ENCODE measurements at regions not wholly inside any gene's neighbourhood (a gene's known extent, or its start where the extent isn't known, plus 50 kb on each side); places are given as distances from the start of the nearest gene placed in this dataset.

DNA sequence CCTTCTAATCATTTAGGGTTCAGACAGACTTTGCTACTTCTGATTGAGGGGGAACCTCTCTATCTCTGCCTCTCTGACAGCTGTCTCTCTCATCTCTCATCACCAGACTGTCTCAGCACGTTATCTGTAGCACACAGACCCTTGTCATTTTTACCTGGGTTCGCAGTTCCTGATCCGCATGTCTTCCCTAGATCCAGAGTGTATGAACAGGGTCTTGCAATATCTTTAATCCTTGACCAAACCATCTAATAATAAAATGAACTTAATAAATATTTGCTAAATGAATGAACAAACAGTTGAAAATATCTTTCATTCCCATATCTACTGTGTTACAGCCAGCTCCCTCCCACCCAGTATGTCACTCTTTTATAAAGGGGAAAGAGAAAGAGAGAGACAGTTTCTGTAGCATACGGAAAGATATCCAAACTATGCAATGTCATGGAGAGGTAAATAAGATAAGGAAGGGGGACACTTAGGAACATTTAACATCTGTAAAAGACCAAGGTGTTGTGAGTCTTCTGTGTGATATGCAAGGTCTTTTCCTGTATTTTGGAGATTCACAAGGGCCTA is 507.6 kb downstream of the SUCLG1 start:
- H3K27ac ChIP-seq = no peak overlapping the region
- no peak for TF ChIP-seq ZFX (IDR thresholded peaks at IDR 0.05; ENCODE audit: borderline replicate concordance)
- TF ChIP-seq, protein P1, sequence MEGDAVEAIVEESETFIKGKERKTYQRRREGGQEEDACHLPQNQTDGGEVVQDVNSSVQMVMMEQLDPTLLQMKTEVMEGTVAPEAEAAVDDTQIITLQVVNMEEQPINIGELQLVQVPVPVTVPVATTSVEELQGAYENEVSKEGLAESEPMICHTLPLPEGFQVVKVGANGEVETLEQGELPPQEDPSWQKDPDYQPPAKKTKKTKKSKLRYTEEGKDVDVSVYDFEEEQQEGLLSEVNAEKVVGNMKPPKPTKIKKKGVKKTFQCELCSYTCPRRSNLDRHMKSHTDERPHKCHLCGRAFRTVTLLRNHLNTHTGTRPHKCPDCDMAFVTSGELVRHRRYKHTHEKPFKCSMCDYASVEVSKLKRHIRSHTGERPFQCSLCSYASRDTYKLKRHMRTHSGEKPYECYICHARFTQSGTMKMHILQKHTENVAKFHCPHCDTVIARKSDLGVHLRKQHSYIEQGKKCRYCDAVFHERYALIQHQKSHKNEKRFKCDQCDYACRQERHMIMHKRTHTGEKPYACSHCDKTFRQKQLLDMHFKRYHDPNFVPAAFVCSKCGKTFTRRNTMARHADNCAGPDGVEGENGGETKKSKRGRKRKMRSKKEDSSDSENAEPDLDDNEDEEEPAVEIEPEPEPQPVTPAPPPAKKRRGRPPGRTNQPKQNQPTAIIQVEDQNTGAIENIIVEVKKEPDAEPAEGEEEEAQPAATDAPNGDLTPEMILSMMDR (IDR thresholded peaks at IDR 0.05) = no peak

DNA sequence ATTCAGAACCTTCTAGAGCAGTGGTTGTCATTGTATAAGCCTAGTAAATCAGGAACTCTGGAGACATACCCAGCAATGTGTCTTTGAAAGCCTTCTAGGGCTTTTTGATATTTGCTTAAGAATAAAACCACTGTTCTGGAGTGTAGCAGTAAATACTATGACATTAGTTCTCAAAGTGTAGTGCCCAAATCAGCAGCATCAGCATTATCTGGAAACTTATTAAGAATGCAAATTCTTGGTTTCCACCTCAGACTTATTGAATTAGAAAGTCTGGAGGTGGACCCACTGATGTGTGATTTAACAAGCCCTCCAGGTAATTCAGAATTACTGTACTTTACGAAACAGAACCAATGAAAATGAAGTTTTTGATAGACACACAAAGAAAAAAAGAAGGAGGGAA is 509.7 kb downstream of the SUCLG1 start:
- H3K27ac ChIP-seq = no peak overlapping the region
- TF ChIP-seq ZFX (IDR thresholded peaks at IDR 0.05; ENCODE audit: borderline replicate concordance) = no peak
- TF ChIP-seq, protein P1 (IDR thresholded peaks at IDR 0.05) = no peak

DNA sequence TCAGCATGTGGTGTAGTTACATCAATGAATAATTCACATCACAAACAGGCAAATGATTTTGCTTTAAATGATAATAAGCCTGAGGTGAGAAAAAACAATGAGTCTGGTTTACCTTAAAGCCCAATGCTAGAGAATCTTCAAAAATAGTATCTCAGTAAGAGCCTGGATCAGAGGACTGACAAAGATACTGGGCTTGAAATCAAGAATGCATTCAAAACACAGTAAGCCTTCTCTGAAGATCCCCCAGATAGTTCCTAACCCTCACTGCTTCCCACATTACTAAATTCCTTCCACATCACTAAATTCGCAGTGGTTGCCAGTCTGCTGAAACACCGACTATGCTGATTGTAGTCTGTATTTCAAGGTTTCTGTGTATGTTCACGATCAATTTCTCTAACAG is 514.9 kb downstream of the SUCLG1 start:
- TF ChIP-seq, protein P1 (IDR thresholded peaks at IDR 0.05) = no peak
- no peak for TF ChIP-seq ZFX (IDR thresholded peaks at IDR 0.05; ENCODE audit: borderline replicate concordance)
- no peak overlapping the region for H3K27ac ChIP-seq

DNA sequence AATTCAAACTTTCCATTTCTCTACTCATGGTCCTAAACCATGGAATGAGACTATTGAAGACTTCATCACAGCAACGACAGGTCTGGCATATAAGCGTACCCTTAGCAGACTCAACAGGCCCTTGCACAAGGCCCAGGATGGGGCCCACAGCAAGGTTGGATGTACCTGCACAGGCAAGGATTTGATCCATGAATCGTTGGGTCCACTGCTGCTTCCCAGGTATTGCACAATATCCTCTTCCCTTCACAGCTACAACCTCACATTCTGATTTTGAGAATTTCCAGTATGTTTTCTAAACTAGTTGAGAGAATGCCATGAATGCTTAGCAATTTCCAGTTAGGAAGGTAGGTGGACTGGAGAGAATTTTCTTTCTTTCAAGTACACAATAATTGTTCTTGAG is 515.8 kb downstream of the SUCLG1 start:
- TF ChIP-seq ZFX (IDR thresholded peaks at IDR 0.05; ENCODE audit: borderline replicate concordance) = no peak
- TF ChIP-seq, protein P1 (IDR thresholded peaks at IDR 0.05) = no peak

DNA sequence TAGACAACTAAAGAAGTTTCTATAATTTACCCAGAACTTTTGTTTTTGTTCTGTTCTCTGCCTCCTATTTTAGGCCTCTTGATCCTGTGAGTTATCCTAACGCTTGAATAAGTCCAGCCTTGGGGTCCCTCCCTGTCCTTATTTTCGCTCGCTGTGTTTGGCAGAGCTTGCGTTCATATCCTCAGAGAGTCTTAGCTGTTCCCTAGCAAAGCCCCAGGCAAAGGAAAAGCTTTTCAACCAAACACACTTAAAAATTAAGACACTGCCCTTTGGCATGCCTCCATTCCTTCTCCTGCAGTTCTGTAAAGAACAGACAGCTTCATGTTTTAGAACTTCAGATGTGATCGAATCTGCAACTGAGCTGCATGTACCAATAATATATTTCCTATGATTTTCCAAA is 517.2 kb downstream of the SUCLG1 start:
- no peak overlapping the region for H3K27ac ChIP-seq
- TF ChIP-seq ZFX (IDR thresholded peaks at IDR 0.05; ENCODE audit: borderline replicate concordance) = no peak
- TF ChIP-seq, protein P1 (IDR thresholded peaks at IDR 0.05) = no peak

More for the DNA sequence above, 515.8 kb downstream of the SUCLG1 start:
- no peak overlapping the region for H3K27ac ChIP-seq

DNA sequence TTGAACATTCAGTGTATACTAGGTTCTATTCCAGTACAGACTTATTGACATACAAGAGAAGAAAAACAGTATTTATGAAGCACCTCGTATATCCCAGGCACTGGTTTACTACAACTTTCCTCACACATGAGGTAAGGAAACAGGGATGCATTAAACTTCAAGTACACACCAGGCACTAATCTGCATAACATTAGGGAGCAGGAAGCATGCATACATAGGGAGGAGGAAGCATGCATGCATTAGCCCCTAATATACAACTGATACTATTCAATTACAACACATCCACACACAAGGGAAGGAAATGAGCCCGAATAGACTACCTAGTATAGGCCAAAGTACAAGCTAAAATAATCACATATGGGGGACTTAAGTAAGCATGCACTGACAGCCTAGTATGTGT is 525.3 kb downstream of the SUCLG1 start:
- TF ChIP-seq, protein P1 (IDR thresholded peaks at IDR 0.05) = no peak
- TF ChIP-seq ZFX (IDR thresholded peaks at IDR 0.05; ENCODE audit: borderline replicate concordance) = no peak
- H3K27ac ChIP-seq = no peak overlapping the region

DNA sequence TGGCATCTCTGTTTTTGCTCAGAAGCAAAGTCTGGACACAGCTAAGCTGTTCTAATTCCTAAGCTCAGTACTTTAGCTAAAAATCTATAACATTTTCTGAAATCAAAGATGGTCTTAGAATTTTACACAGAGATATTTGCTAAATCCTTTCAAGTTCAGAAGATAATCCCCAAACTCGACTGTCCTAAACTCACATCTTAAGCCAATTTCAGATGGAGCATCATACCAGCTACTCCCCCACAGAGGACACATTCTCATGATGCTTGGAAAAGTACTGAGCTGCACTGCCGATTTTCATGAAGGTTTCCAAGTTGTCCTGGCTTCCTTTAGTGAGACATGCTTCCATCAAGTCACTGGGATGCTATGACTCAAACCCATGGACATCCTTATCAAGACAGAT is 535.5 kb downstream of the SUCLG1 start:
- H3K27ac ChIP-seq = no peak overlapping the region
- TF ChIP-seq ZFX (IDR thresholded peaks at IDR 0.05; ENCODE audit: borderline replicate concordance) = no peak
- TF ChIP-seq, protein P1 (IDR thresholded peaks at IDR 0.05) = no peak

Measured in 22Rv1 (cell line).